Mesendoderm (in vitro differentiated cells): ENCODE measurements at regions not wholly inside any gene's neighbourhood (a gene's known extent, or its start where the extent isn't known, plus 50 kb on each side); places are given as distances from the start of the nearest gene placed in this dataset.

Experiments used
- DNase-seq: peaks from one replicate; pipeline ENCODE4 v3.0.0; 2013
- H2AK5ac ChIP-seq: 2 replicates; pipeline ENCODE4 v1.6.1; 2013; ENCODE audit warnings: low read length, inconsistent platforms
- H2BK120ac ChIP-seq: 2 replicates; pipeline ENCODE4 v1.6.1; 2013; ENCODE audit warnings: low read depth, mild to moderate bottlenecking, low read length, moderate library complexity, mixed read lengths
- H2BK15ac ChIP-seq: replicated peaks from 2 replicates; pipeline ENCODE4 v1.6.1; 2013; ENCODE audit warnings: low read depth, mild to moderate bottlenecking, moderate library complexity
- H2BK5ac ChIP-seq: 2 replicates; pipeline ENCODE4 v1.6.1; 2013; ENCODE audit warnings: low read length, inconsistent platforms
- H3K18ac ChIP-seq: 2 replicates; pipeline ENCODE4 v1.6.1; 2013; ENCODE audit warnings: mild to moderate bottlenecking, low read length, mixed read lengths
- H3K23ac ChIP-seq: one replicate; pipeline ENCODE4 v1.6.1; 2013; ENCODE audit warnings: low read length
- H3K27ac ChIP-seq: 2 replicates; pipeline ENCODE4 v1.5.1; 2013; ENCODE audit warnings: low read depth, mild to moderate bottlenecking, inconsistent platforms, low read length, moderate library complexity
- H3K27me3 ChIP-seq: 2 replicates; pipeline ENCODE4 v1.6.1; 2013; ENCODE audit warnings: low read length, control low read depth, mild to moderate bottlenecking, inconsistent platforms; ENCODE audit not compliant: insufficient read depth, poor library complexity
- H3K36me3 ChIP-seq: 2 replicates; pipeline ENCODE4 v1.6.1; 2013; ENCODE audit warnings: low read length, inconsistent platforms; ENCODE audit not compliant: control insufficient read depth, insufficient read depth
- H3K4ac ChIP-seq: one replicate; pipeline ENCODE4 v1.6.1; 2013; ENCODE audit warnings: low read depth, mild to moderate bottlenecking, low read length, moderate library complexity
- H3K4me1 ChIP-seq: 2 replicates; pipeline ENCODE4 v1.6.1; 2013; ENCODE audit warnings: low read depth, low read length, inconsistent platforms; ENCODE audit not compliant: control insufficient read depth
- H3K4me2 ChIP-seq: 2 replicates; pipeline ENCODE4 v1.6.1; 2013; ENCODE audit warnings: low read length
- H3K4me3 ChIP-seq: 2 replicates; pipeline ENCODE4 v1.5.1; 2013; ENCODE audit warnings: mild to moderate bottlenecking, low read length
- H3K56ac ChIP-seq: one replicate; pipeline ENCODE4 v1.6.1; 2013; ENCODE audit warnings: low read length
- H3K79me1 ChIP-seq: 2 replicates; pipeline ENCODE4 v1.6.1; 2013; ENCODE audit warnings: low read length, inconsistent platforms
- H3K79me2 ChIP-seq: 2 replicates; pipeline ENCODE4 v1.6.1; 2013; ENCODE audit warnings: mild to moderate bottlenecking, low read length; ENCODE audit not compliant: control insufficient read depth, insufficient read depth
- H3K9ac ChIP-seq: 2 replicates; pipeline ENCODE4 v1.6.1; 2013; ENCODE audit warnings: low read length, inconsistent platforms
- H4K5ac ChIP-seq: one replicate; pipeline ENCODE4 v1.6.1; 2013; ENCODE audit warnings: low read length
- H4K8ac ChIP-seq: one replicate; pipeline ENCODE4 v1.6.1; 2013; ENCODE audit warnings: low read depth, mild to moderate bottlenecking, control low read depth, low read length, moderate library complexity
- WGBS: extraction: QIAGEN DNeasy Blood & Tissue Kit; methylation state at CpG from one replicate; pipeline ENCODE4 v1.1.7; 2013; ENCODE audit warnings: low lambda C conversion rate, missing lambda C conversion rate; ENCODE audit not compliant: insufficient coverage; ENCODE audit errors: extremely low coverage; 5-methylcytosine and 5-hydroxymethylcytosine counted together

- H3K9ac ChIP-seq: no peak overlapping the region
- H3K4me2 ChIP-seq: no peak overlapping the region
- H3K27ac ChIP-seq: no peak overlapping the region
- no peak overlapping the region for H2BK15ac ChIP-seq
- H2AK5ac ChIP-seq: no peak overlapping the region
- no peak overlapping the region for H4K8ac ChIP-seq
- no peak overlapping the region for H2BK5ac ChIP-seq
- H3K4ac ChIP-seq: no peak overlapping the region
- H3K23ac ChIP-seq: no peak overlapping the region
- no peak overlapping the region for H3K56ac ChIP-seq
- no peak overlapping the region for H3K4me3 ChIP-seq
- no peak for DNase-seq
- H3K18ac ChIP-seq: no peak overlapping the region
- no peak overlapping the region for H4K5ac ChIP-seq
- H3K79me2 ChIP-seq: no peaks in the 10 kb centered on the region
- no peaks in the 10 kb centered on the region for H3K27me3 ChIP-seq
- no peak overlapping the region for H2BK120ac ChIP-seq
- no CpG with 5 or more reads among the region's 3 CpGs for WGBS
- no peaks in the 10 kb centered on the region for H3K4me1 ChIP-seq
- no peaks in the 10 kb centered on the region for H3K79me1 ChIP-seq
- no peaks in the 10 kb centered on the region for H3K36me3 ChIP-seq
These were observed 259.7 kb downstream of the CDH10 start for GRCh38 chr5:24385070-24385469.

GRCh38 chr5:24385617-24386016 is 259.2 kb downstream of the CDH10 start:
- no peak overlapping the region for H2BK5ac ChIP-seq
- WGBS: no CpG with 5 or more reads among the region's 1 CpG
- H3K56ac ChIP-seq: no peak overlapping the region
- no peak overlapping the region for H2BK120ac ChIP-seq
- no peaks in the 10 kb centered on the region for H3K79me1 ChIP-seq
- H3K4ac ChIP-seq: no peak overlapping the region
- H3K27me3 ChIP-seq: no peaks in the 10 kb centered on the region
- DNase-seq: no peak
- H3K23ac ChIP-seq: no peak overlapping the region
- no peaks in the 10 kb centered on the region for H3K4me1 ChIP-seq
- H3K36me3 ChIP-seq: no peaks in the 10 kb centered on the region
- H2AK5ac ChIP-seq: no peak overlapping the region
- H2BK15ac ChIP-seq: no peak overlapping the region
- no peak overlapping the region for H3K4me2 ChIP-seq
- no peaks in the 10 kb centered on the region for H3K79me2 ChIP-seq
- no peak overlapping the region for H3K18ac ChIP-seq
- H4K8ac ChIP-seq: no peak overlapping the region
- H3K27ac ChIP-seq: no peak overlapping the region
- H4K5ac ChIP-seq: no peak overlapping the region
- no peak overlapping the region for H3K9ac ChIP-seq
- no peak overlapping the region for H3K4me3 ChIP-seq

GRCh38 chr5:24388448-24388847 is 256.3 kb downstream of the CDH10 start:
- no peak overlapping the region for H3K18ac ChIP-seq
- H3K56ac ChIP-seq: no peak overlapping the region
- H3K4me3 ChIP-seq: no peak overlapping the region
- DNase-seq: no peak
- H4K8ac ChIP-seq: no peak overlapping the region
- no peak overlapping the region for H2BK15ac ChIP-seq
- H4K5ac ChIP-seq: no peak overlapping the region
- no peaks in the 10 kb centered on the region for H3K36me3 ChIP-seq
- H2BK120ac ChIP-seq: no peak overlapping the region
- H3K9ac ChIP-seq: no peak overlapping the region
- H3K4ac ChIP-seq: no peak overlapping the region
- H3K79me2 ChIP-seq: no peaks in the 10 kb centered on the region
- H2AK5ac ChIP-seq: no peak overlapping the region
- no peak overlapping the region for H3K23ac ChIP-seq
- no peak overlapping the region for H2BK5ac ChIP-seq
- H3K27me3 ChIP-seq: no peaks in the 10 kb centered on the region
- no peaks in the 10 kb centered on the region for H3K79me1 ChIP-seq
- no peaks in the 10 kb centered on the region for H3K4me1 ChIP-seq
- no peak overlapping the region for H3K27ac ChIP-seq
- WGBS: no CpG with 5 or more reads among the region's 5 CpGs
- H3K4me2 ChIP-seq: no peak overlapping the region

- Histone ChIP-seq H2BK5ac (no peak overlapping the region), H3K4me3 (no peak overlapping the region), H2BK120ac (no peak overlapping the region), H4K8ac (no peak overlapping the region), H3K79me2 (no peaks in the 10 kb centered on the region), H3K4me2 (no peak overlapping the region), H2BK15ac (no peak overlapping the region), H3K56ac (no peak overlapping the region), H3K27ac (no peak overlapping the region), H3K79me1 (no peaks in the 10 kb centered on the region), H3K18ac (no peak overlapping the region), H3K36me3 (no peaks in the 10 kb centered on the region), H4K5ac (no peak overlapping the region), H3K27me3 (no peaks in the 10 kb centered on the region), H3K9ac (no peak overlapping the region), H2AK5ac (no peak overlapping the region), H3K4ac (no peak overlapping the region), H3K23ac (no peak overlapping the region), H3K4me1 (no peaks in the 10 kb centered on the region)
- DNase-seq: no peak
- no CpG with 5 or more reads among the region's 4 CpGs for WGBS
These were observed 254.8 kb downstream of the CDH10 start for GRCh38 chr5:24389968-24390367.

- no peak for DNase-seq
- Histone ChIP-seq H3K18ac (no peak overlapping the region), H3K27ac (no peak overlapping the region)
These were observed 253.0 kb downstream of the CDH10 start for GRCh38 chr5:24391816-24392215.

GRCh38 chr5:24397601-24398000 is 247.2 kb downstream of the CDH10 start:
- Histone ChIP-seq H3K9ac (no peak overlapping the region), H2AK5ac (no peak overlapping the region), H2BK120ac (no peak overlapping the region), H3K79me1 (no peaks in the 10 kb centered on the region), H3K36me3 (no peaks in the 10 kb centered on the region), H3K79me2 (no peaks in the 10 kb centered on the region), H3K4me1 (no peaks in the 10 kb centered on the region), H3K23ac (no peak overlapping the region), H3K4me3 (no peak overlapping the region), H2BK5ac (no peak overlapping the region), H3K27ac (no peak overlapping the region), H3K18ac (no peak overlapping the region), H3K27me3 (no peaks in the 10 kb centered on the region), H3K56ac (no peak overlapping the region), H4K5ac (no peak overlapping the region), H3K4me2 (no peak overlapping the region), H2BK15ac (no peak overlapping the region), H4K8ac (no peak overlapping the region), H3K4ac (no peak overlapping the region)
- DNase-seq: peak; percentile 56
- no CpG with 5 or more reads among the region's 6 CpGs for WGBS

More at GRCh38 chr5:24391816-24392215, 253.0 kb downstream of the CDH10 start:
- Histone ChIP-seq H3K27me3 (no peaks in the 10 kb centered on the region), H3K23ac (no peak overlapping the region), H3K36me3 (no peaks in the 10 kb centered on the region), H2AK5ac (no peak overlapping the region), H3K9ac (no peak overlapping the region), H3K79me1 (no peaks in the 10 kb centered on the region), H2BK120ac (no peak overlapping the region), H3K56ac (no peak overlapping the region), H4K5ac (no peak overlapping the region), H2BK5ac (no peak overlapping the region), H4K8ac (no peak overlapping the region), H3K79me2 (no peaks in the 10 kb centered on the region), H3K4ac (no peak overlapping the region), H3K4me2 (no peak overlapping the region), H3K4me1 (no peaks in the 10 kb centered on the region), H2BK15ac (no peak overlapping the region), H3K4me3 (no peak overlapping the region)
- WGBS: no CpG with 5 or more reads among the region's 7 CpGs
